Adrenal gland (tissue), 5 donors: ENCODE measurements at regions not wholly inside any gene's neighbourhood (a gene's known extent, or its start where the extent isn't known, plus 50 kb on each side); places are given as distances from the start of the nearest gene placed in this dataset.

ENCODE experiments used
- POLR2A ChIP-seq, 2 donors: fragments of 450-650 bp; IDR thresholded peaks; one replicate each; pipeline ENCODE4 v1.6.1; 2017; ENCODE audit warnings: antibody characterized with exemption in 2 of 2, mild to moderate bottlenecking in 2 of 2, moderate library complexity in 1 of 2
- TF ChIP-seq, protein P1 (sequence below), 6 experiments: fragments of 450-650 bp in 4 of 6; fragments of 200-600 bp in 2 of 6; sonication (generic) in 1 of 6; IDR thresholded peaks; 1 replicate in 5 of 6; 2 replicates in 1 of 6; pipeline versions ENCODE4 v1.5.1 to v1.8.0; 2016 to 2021; ENCODE audit warnings: antibody characterized with exemption in 6 of 6, mild to moderate bottlenecking in 2 of 6, moderate library complexity in 1 of 6
- donor health status: DM: no; HTN: no; CAD: no.

DNA sequence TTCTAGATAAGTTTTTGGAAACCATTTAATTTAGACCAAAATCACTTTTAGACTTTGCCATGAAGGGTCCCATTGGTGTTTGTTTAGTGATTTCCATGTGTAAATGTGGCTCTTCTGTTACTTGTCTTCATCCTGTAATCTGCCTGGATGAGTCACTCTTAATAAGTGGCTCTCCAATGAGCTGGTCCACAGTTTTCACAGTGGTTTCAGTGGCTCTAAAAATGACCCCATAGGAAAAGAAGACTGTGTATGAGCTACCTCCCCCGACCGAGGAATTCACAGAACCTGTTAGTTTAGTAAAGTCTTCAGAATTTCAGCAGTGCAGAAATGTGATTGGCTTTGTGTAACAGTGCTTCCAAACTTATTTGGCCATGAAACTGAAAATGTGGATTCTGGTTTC is 492.0 kb upstream of the MARCKS start:
- TF ChIP-seq, protein P1, sequence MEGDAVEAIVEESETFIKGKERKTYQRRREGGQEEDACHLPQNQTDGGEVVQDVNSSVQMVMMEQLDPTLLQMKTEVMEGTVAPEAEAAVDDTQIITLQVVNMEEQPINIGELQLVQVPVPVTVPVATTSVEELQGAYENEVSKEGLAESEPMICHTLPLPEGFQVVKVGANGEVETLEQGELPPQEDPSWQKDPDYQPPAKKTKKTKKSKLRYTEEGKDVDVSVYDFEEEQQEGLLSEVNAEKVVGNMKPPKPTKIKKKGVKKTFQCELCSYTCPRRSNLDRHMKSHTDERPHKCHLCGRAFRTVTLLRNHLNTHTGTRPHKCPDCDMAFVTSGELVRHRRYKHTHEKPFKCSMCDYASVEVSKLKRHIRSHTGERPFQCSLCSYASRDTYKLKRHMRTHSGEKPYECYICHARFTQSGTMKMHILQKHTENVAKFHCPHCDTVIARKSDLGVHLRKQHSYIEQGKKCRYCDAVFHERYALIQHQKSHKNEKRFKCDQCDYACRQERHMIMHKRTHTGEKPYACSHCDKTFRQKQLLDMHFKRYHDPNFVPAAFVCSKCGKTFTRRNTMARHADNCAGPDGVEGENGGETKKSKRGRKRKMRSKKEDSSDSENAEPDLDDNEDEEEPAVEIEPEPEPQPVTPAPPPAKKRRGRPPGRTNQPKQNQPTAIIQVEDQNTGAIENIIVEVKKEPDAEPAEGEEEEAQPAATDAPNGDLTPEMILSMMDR (IDR thresholded peaks at IDR 0.05), result no peak
- TF ChIP-seq POLR2A (IDR thresholded peaks at IDR 0.05), result no peak
